RWPE2 (cell line): ENCODE measurements at regions not wholly inside any gene's neighbourhood (a gene's known extent, or its start where the extent isn't known, plus 50 kb on each side); places are given as distances from the start of the nearest gene placed in this dataset.

Experiments
- ATAC-seq: fragments of 200-7000 bp; cut with Tn5 transposase; 3 replicates; pipeline ENCODE4 v1.9.1; 2021; ENCODE audit warnings: low read depth
- DNase-seq: peaks from one replicate; pipeline ENCODE4 v3.0.0-alpha.2; 2020; ENCODE audit warnings: low spot score
- H3K27ac ChIP-seq: fragments of 450-650 bp; 2 replicates; pipeline ENCODE4 v1.5.1; 2017; ENCODE audit warnings: mild to moderate bottlenecking; ENCODE audit not compliant: poor library complexity, severe bottlenecking
- H3K27me3 ChIP-seq: fragments of 250-450 bp; sonication (Bioruptor Pico); 2 replicates; pipeline ENCODE4 v1.5.1; 2021; ENCODE audit warnings: mild to moderate bottlenecking, moderate library complexity; ENCODE audit not compliant: insufficient read depth, poor library complexity, severe bottlenecking
- H3K36me3 ChIP-seq: fragments of 250-450 bp; sonication (Bioruptor Pico); 2 replicates; pipeline ENCODE4 v1.5.1; 2020; ENCODE audit warnings: low read depth, mild to moderate bottlenecking, moderate library complexity
- H3K4me1 ChIP-seq: fragments of 250-450 bp; sonication (Bioruptor Pico); 2 replicates; pipeline ENCODE4 v1.5.1; 2021; ENCODE audit warnings: mild to moderate bottlenecking, moderate library complexity; ENCODE audit not compliant: insufficient read depth, poor library complexity, severe bottlenecking
- H3K4me3 ChIP-seq: fragments of 250-450 bp; sonication (Bioruptor Pico); 2 replicates; pipeline ENCODE4 v1.5.1; 2021; ENCODE audit warnings: mild to moderate bottlenecking, moderate library complexity; ENCODE audit not compliant: severe bottlenecking
- H3K9me3 ChIP-seq: fragments of 250-450 bp; sonication (Bioruptor Pico); 2 replicates; pipeline ENCODE4 v1.5.1; 2021; ENCODE audit warnings: mild to moderate bottlenecking, moderate library complexity; ENCODE audit not compliant: severe bottlenecking
- TF ChIP-seq, protein P1 (sequence below): fragments of 450-650 bp; IDR thresholded peaks from one replicate; pipeline ENCODE4 v1.5.1; 2017; ENCODE audit warnings: mild to moderate bottlenecking, moderate library complexity; ENCODE audit not compliant: poor library complexity, severe bottlenecking

DNA sequence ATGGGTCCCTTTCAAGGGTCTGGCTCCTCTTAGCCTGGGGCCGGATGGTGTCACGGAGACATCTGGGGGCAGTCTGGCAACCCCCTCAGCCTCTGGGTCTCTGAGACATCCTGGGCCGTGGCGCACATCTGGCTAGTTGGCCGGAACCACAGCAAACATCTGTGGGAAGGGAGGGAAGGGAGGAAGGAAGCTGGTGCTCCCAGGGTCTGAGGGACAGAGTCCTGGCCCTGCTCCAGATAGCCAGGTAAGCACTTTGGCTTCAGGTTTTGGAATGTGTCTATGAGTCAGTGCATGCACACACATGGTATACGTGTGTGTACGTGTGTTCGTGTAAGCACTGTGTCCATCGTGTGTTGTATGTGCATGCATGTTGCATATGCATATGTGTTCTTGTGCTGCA lies 225.1 kb downstream of the MN1 start:
- no peak overlapping the region for H3K27ac ChIP-seq
- H3K36me3 ChIP-seq, result no peaks in the 10 kb centered on the region
- H3K27me3 ChIP-seq, result no peaks in the 10 kb centered on the region
- ATAC-seq (peak; percentile 66), DNase-seq (no peak)
- TF ChIP-seq, protein P1, sequence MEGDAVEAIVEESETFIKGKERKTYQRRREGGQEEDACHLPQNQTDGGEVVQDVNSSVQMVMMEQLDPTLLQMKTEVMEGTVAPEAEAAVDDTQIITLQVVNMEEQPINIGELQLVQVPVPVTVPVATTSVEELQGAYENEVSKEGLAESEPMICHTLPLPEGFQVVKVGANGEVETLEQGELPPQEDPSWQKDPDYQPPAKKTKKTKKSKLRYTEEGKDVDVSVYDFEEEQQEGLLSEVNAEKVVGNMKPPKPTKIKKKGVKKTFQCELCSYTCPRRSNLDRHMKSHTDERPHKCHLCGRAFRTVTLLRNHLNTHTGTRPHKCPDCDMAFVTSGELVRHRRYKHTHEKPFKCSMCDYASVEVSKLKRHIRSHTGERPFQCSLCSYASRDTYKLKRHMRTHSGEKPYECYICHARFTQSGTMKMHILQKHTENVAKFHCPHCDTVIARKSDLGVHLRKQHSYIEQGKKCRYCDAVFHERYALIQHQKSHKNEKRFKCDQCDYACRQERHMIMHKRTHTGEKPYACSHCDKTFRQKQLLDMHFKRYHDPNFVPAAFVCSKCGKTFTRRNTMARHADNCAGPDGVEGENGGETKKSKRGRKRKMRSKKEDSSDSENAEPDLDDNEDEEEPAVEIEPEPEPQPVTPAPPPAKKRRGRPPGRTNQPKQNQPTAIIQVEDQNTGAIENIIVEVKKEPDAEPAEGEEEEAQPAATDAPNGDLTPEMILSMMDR, result no peak
- H3K4me1 ChIP-seq, result peaks cover 4% of the 10 kb centered on the region
- H3K4me3 ChIP-seq, result no peak overlapping the region
- no peaks in the 10 kb centered on the region for H3K9me3 ChIP-seq

DNA sequence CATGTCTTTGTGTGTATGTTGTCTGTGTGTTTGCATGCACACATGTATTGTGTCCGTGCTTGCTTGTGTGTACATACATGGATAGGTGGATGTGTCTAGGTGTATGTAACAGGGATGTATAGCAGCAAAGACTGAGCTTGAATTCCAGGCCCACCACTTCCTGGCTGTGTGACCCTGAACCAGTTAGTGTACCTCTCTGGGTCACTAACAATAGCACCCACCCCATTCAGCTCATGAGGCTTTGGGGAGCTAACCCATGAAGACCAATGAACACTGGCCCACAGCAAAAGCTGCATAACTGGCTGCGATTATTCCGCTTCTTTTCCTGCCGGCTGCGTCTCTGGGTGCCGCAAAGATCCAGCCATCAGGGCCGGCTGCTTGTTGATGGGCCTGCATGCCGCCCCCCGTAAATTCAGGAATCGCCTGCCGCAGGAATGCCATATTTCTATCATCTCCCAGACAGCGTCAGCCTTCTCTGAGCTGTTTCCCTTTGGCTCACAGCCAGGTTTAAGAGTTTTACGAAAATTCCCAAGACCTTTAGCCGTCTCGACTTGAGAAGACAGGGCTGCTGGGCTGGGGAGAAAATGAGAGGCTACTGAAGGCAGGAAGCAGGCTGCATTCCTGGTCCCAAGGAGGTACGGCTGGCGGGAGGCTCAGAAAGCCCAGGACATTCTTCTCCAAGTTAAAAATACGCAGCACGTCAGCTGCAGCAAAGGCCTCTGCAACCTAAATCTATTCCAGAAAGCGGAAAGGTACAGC lies 224.6 kb downstream of the MN1 start:
- Histone ChIP-seq H3K4me1 (peaks cover 4% of the 10 kb centered on the region), H3K27ac (no peak overlapping the region), H3K27me3 (no peaks in the 10 kb centered on the region), H3K9me3 (no peaks in the 10 kb centered on the region), H3K36me3 (no peaks in the 10 kb centered on the region), H3K4me3 (no peak overlapping the region)
- DNase-seq, result no peak
- TF ChIP-seq, protein P1, result no peak
- no peak for ATAC-seq

GRCh38 chr22:27577574-27577969 lies 224.0 kb downstream of the MN1 start:
- Histone ChIP-seq H3K27me3 (no peaks in the 10 kb centered on the region), H3K4me1 (peaks cover 4% of the 10 kb centered on the region), H3K9me3 (no peaks in the 10 kb centered on the region), H3K36me3 (no peaks in the 10 kb centered on the region), H3K27ac (no peak overlapping the region), H3K4me3 (no peak overlapping the region)
- DNase-seq (no peak), ATAC-seq (no peak)
- TF ChIP-seq, protein P1, result no peak

DNA sequence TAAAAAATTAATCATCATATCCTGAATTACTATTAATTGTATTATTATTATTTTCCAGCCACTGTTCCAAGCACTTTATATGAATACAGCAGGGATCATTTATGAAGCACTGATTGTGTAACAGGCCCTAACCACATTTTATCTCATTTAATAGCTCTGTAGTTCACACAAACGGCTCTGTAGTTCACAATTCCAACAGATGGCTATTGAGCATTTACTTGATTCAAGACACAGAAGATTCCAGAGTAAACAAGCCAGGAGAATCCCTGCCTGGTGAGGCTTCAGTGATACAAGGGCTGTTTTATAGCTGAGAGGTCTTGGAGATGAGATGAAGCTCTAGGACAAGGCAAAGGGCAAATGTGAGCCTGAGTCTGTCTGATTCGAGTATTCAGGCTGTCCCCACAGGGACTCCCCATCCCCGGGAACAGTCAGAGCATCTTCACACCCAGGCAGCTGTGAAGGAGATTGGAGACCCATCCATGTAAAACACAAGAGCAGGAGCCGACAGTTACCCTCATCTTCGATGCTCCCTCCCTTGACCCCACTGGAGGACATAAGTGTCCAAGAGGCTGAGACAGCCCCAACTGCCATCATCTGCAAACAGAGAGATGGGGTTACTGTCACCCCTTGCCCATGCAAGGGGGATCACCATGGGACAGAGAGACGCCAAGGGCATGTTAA lies 222.5 kb downstream of the MN1 start:
- ATAC-seq (no peak), DNase-seq (no peak)
- Histone ChIP-seq H3K27ac (no peak overlapping the region), H3K36me3 (no peaks in the 10 kb centered on the region), H3K27me3 (no peaks in the 10 kb centered on the region), H3K4me3 (no peak overlapping the region), H3K9me3 (no peaks in the 10 kb centered on the region), H3K4me1 (peaks cover 4% of the 10 kb centered on the region)
- TF ChIP-seq, protein P1, result no peak
